ENCODE measurements at regions not wholly inside any gene's neighbourhood (a gene's known extent, or its start where the extent isn't known, plus 50 kb on each side); places are given as distances from the start of the nearest gene placed in this dataset.
A peak's percentile ranks its signal among the peaks of the same experiment; 100 is the strongest.

- Histone ChIP-seq H3K27ac (peak overlapping the region; percentile 28 to 67 (median 56)), H3K4me3 (no peak overlapping the region), H3K27me3 (no peaks in the 10 kb centered on the region), H3K9me3 (no peaks in the 10 kb centered on the region), H3K36me3 (no peaks in the 10 kb centered on the region), H3K4me1 (peaks cover 0 to 5% (median 2%) of the 10 kb centered on the region in 4 donors)
- in situ Hi-C loops (cut with MboI; ENCODE audit: low pct_ligation_motif_present in 1 of 4, low pct_unique_long_range_greater_than_20kb in 1 of 4, low sequenced_read_pairs in 3 of 4) (no loop called here), intact Hi-C loops (cut with DNase I; ENCODE audit: low total_unique reads) (no loop called here)
- WGBS, 2 donors (ENCODE audit: low coverage in 1 of 2), result 64 to 80% methylated on average over 1 to 2 of the region's 2 CpGs
- TF ChIP-seq POLR2A (IDR thresholded peaks at IDR 0.05), result no peak
- peak in 1 of 3 donors; percentile 14 for TF ChIP-seq POLR2AphosphoS5 (IDR thresholded peaks at IDR 0.05)
- DNase-seq, result no peak
Observed at GRCh38 chr5:67647772-67648171, 451.2 kb upstream of the CD180 start.

- in situ Hi-C loops (cut with MboI; ENCODE audit: low pct_ligation_motif_present in 1 of 4, low pct_unique_long_range_greater_than_20kb in 1 of 4, low sequenced_read_pairs in 3 of 4), result no loop called here
- DNase-seq, result no peak
- Histone ChIP-seq H3K9me3 (no peaks in the 10 kb centered on the region), H3K4me3 (no peak overlapping the region), H3K36me3 (no peaks in the 10 kb centered on the region), H3K27me3 (no peaks in the 10 kb centered on the region), H3K4me1 (peaks cover 0 to 11% (median 3%) of the 10 kb centered on the region in 4 donors), H3K27ac (no peak overlapping the region)
- TF ChIP-seq CTCF (IDR thresholded peaks at IDR 0.05) (no peak), POLR2A (IDR thresholded peaks at IDR 0.05) (no peak), POLR2AphosphoS5 (IDR thresholded peaks at IDR 0.05) (no peak), EP300 (IDR thresholded peaks at IDR 0.05; ENCODE audit: low read depth) (no peak)
- intact Hi-C loops (cut with DNase I; ENCODE audit: low total_unique reads), result no loop called here
- 88% methylated on average over 3 of the region's 3 CpGs; no CpG with 5 or more reads in 1 of the 2 donors for WGBS, 2 donors (ENCODE audit: low coverage in 1 of 2)
Observed at GRCh38 chr5:67644221-67644920, 447.8 kb upstream of the CD180 start.

GRCh38 chr5:67643536-67643935, 446.9 kb upstream of the CD180 start:
- H3K4me1 ChIP-seq, result peaks cover 0 to 11% (median 3%) of the 10 kb centered on the region in 4 donors
- H3K27me3 ChIP-seq, result no peaks in the 10 kb centered on the region
- DNase-seq, result no peak
- 68 to 80% methylated on average over 2 of the region's 2 CpGs for WGBS, 2 donors (ENCODE audit: low coverage in 1 of 2)
- in situ Hi-C loops (cut with MboI; ENCODE audit: low pct_ligation_motif_present in 1 of 4, low pct_unique_long_range_greater_than_20kb in 1 of 4, low sequenced_read_pairs in 3 of 4) (no loop called here), intact Hi-C loops (cut with DNase I; ENCODE audit: low total_unique reads) (no loop called here)
- H3K27ac ChIP-seq, result no peak overlapping the region
- no peaks in the 10 kb centered on the region for H3K9me3 ChIP-seq
- no peak overlapping the region for H3K4me3 ChIP-seq
- no peak for TF ChIP-seq EP300 (IDR thresholded peaks at IDR 0.05; ENCODE audit: low read depth)
- TF ChIP-seq POLR2A (IDR thresholded peaks at IDR 0.05), result no peak
- H3K36me3 ChIP-seq, result no peaks in the 10 kb centered on the region

- H3K36me3 ChIP-seq, result no peaks in the 10 kb centered on the region
- in situ Hi-C loops (cut with MboI; ENCODE audit: low pct_ligation_motif_present in 1 of 4, low pct_unique_long_range_greater_than_20kb in 1 of 4, low sequenced_read_pairs in 3 of 4), result no loop called here
- no peaks in the 10 kb centered on the region for H3K27me3 ChIP-seq
- no peak for TF ChIP-seq CTCF (IDR thresholded peaks at IDR 0.05)
- no peak for TF ChIP-seq POLR2A (IDR thresholded peaks at IDR 0.05)
- intact Hi-C loops (cut with DNase I; ENCODE audit: low total_unique reads), result no loop called here
- H3K4me1 ChIP-seq, result peaks cover 0 to 13% (median 3%) of the 10 kb centered on the region in 4 donors
- no peaks in the 10 kb centered on the region for H3K9me3 ChIP-seq
- no peak overlapping the region for H3K4me3 ChIP-seq
- no peak for DNase-seq
- WGBS, 2 donors (ENCODE audit: low coverage in 1 of 2), result 60 to 66% methylated on average over 2 of the region's 2 CpGs
- peak overlapping the region in 1 of 4 donors; percentile 10 for H3K27ac ChIP-seq
Observed at GRCh38 chr5:67639976-67640375, 443.4 kb upstream of the CD180 start.

GRCh38 chr5:67639313-67639712, 442.7 kb upstream of the CD180 start:
- no peaks in the 10 kb centered on the region for H3K27me3 ChIP-seq
- 72 to 73% methylated on average over 2 to 3 of the region's 3 CpGs for WGBS, 2 donors (ENCODE audit: low coverage in 1 of 2)
- no peaks in the 10 kb centered on the region for H3K36me3 ChIP-seq
- H3K4me3 ChIP-seq, result no peak overlapping the region
- no peaks in the 10 kb centered on the region for H3K9me3 ChIP-seq
- peaks cover 0 to 13% (median 3%) of the 10 kb centered on the region in 4 donors for H3K4me1 ChIP-seq
- DNase-seq, result no peak
- in situ Hi-C loops (cut with MboI; ENCODE audit: low pct_ligation_motif_present in 1 of 4, low pct_unique_long_range_greater_than_20kb in 1 of 4, low sequenced_read_pairs in 3 of 4), result no loop called here
- TF ChIP-seq CTCF (IDR thresholded peaks at IDR 0.05) (no peak), EP300 (IDR thresholded peaks at IDR 0.05; ENCODE audit: low read depth) (no peak), POLR2A (IDR thresholded peaks at IDR 0.05) (no peak), POLR2AphosphoS5 (IDR thresholded peaks at IDR 0.05) (no peak)
- peak overlapping the region in 1 of 4 donors; percentile 10 for H3K27ac ChIP-seq
- intact Hi-C loops (cut with DNase I; ENCODE audit: low total_unique reads), result no loop called here
